ENCODE measurements at regions not wholly inside any gene's neighbourhood (a gene's known extent, or its start where the extent isn't known, plus 50 kb on each side); places are given as distances from the start of the nearest gene placed in this dataset.

GRCh38 chr2:59314031-59314766 is 1073.1 kb upstream of the FANCL start:
- DNase-seq (ENCODE audit: low spot score) = no peak

- DNase-seq (ENCODE audit: low spot score) = no peak
Observed at GRCh38 chr2:59312967-59313940, 1072.1 kb upstream of the FANCL start.

- DNase-seq (ENCODE audit: low spot score) = no peak
Observed at GRCh38 chr2:59312029-59312428, 1070.9 kb upstream of the FANCL start.

GRCh38 chr2:59308108-59308507 is 1067.0 kb upstream of the FANCL start:
- no peak for DNase-seq (ENCODE audit: low spot score)

GRCh38 chr2:59307196-59307595 is 1066.1 kb upstream of the FANCL start:
- no peak for DNase-seq (ENCODE audit: low spot score)

- no peak for DNase-seq (ENCODE audit: low spot score)
Observed at GRCh38 chr2:59303272-59303671, 1062.1 kb upstream of the FANCL start.

- no peak for DNase-seq (ENCODE audit: low spot score)
Observed at GRCh38 chr2:59302683-59303082, 1061.6 kb upstream of the FANCL start.

GRCh38 chr2:59301466-59302402 is 1060.6 kb upstream of the FANCL start:
- peak; percentile 72 for DNase-seq (ENCODE audit: low spot score)

- DNase-seq (ENCODE audit: low spot score) = no peak
Observed at GRCh38 chr2:59297816-59298215, 1056.7 kb upstream of the FANCL start.

- DNase-seq (ENCODE audit: low spot score) = no peak
Observed at GRCh38 chr2:59296279-59296678, 1055.2 kb upstream of the FANCL start.

- DNase-seq (ENCODE audit: low spot score) = no peak
Observed at GRCh38 chr2:59295524-59296162, 1054.5 kb upstream of the FANCL start.

GRCh38 chr2:59288771-59289170 is 1047.6 kb upstream of the FANCL start:
- no peak for DNase-seq (ENCODE audit: low spot score)

- no peak for DNase-seq (ENCODE audit: low spot score)
Observed at GRCh38 chr2:59282374-59283057, 1041.4 kb upstream of the FANCL start.

GRCh38 chr2:59277671-59278070 is 1036.5 kb upstream of the FANCL start:
- no peak for DNase-seq (ENCODE audit: low spot score)

GRCh38 chr2:59276917-59277316 is 1035.8 kb upstream of the FANCL start:
- no peak for DNase-seq (ENCODE audit: low spot score)

- peak; percentile 23 for DNase-seq (ENCODE audit: low spot score)
Observed at GRCh38 chr2:59276033-59276432, 1034.9 kb upstream of the FANCL start.

- no peak for DNase-seq (ENCODE audit: low spot score)
Observed at GRCh38 chr2:59266453-59266852, 1025.3 kb upstream of the FANCL start.

- DNase-seq (ENCODE audit: low spot score) = no peak
Observed at GRCh38 chr2:59259913-59260312, 1018.8 kb upstream of the FANCL start.

- DNase-seq (ENCODE audit: low spot score) = no peak
Observed at GRCh38 chr2:59256290-59256689, 1015.2 kb upstream of the FANCL start.

- DNase-seq (ENCODE audit: low spot score) = no peak
Observed at GRCh38 chr2:59254279-59254678, 1013.2 kb upstream of the FANCL start.

GRCh38 chr2:59250307-59250677 is 1009.2 kb upstream of the FANCL start:
- DNase-seq (ENCODE audit: low spot score) = no peak

Measured in iPS-NIHi11 (cell line).